ENCODE measurements at regions not wholly inside any gene's neighbourhood (a gene's known extent, or its start where the extent isn't known, plus 50 kb on each side); places are given as distances from the start of the nearest gene placed in this dataset.

- DNase-seq (ENCODE audit: low spot score in 2 of 2) = no peak
- H3K4me3 ChIP-seq = no peak overlapping the region
- no peaks in the 10 kb centered on the region for H3K9me3 ChIP-seq
- H3K36me3 ChIP-seq = no peaks in the 10 kb centered on the region
- no peak overlapping the region for H3K27ac ChIP-seq
- WGBS = 96% methylated on average over 3 of the region's 3 CpGs
- H3K27me3 ChIP-seq = no peaks in the 10 kb centered on the region
- H3K4me1 ChIP-seq = peaks cover 5% of the 10 kb centered on the region
- TF ChIP-seq EP300 (IDR thresholded peaks at IDR 0.05) (no peak), POLR2AphosphoS5 (IDR thresholded peaks at IDR 0.05) (no peak), CTCF (IDR thresholded peaks at IDR 0.05) (no peak)
Measured at GRCh38 chr4:20423420-20423819, 171.7 kb downstream of the SLIT2 start.

- H3K36me3 ChIP-seq = no peaks in the 10 kb centered on the region
- WGBS = 86% methylated on average over 1 of the region's 1 CpG
- no peaks in the 10 kb centered on the region for H3K4me1 ChIP-seq
- H3K27me3 ChIP-seq = no peaks in the 10 kb centered on the region
- DNase-seq (ENCODE audit: low spot score in 2 of 2) = no peak
- no peak for TF ChIP-seq EP300 (IDR thresholded peaks at IDR 0.05)
- no peak for TF ChIP-seq POLR2A (IDR thresholded peaks at IDR 0.05)
- no peak for TF ChIP-seq POLR2AphosphoS5 (IDR thresholded peaks at IDR 0.05)
- TF ChIP-seq CTCF (IDR thresholded peaks at IDR 0.05) = no peak
- no peak overlapping the region for H3K27ac ChIP-seq
- H3K9me3 ChIP-seq = no peaks in the 10 kb centered on the region
- no peak overlapping the region for H3K4me3 ChIP-seq
Measured at GRCh38 chr4:20426028-20426427, 174.3 kb downstream of the SLIT2 start.

GRCh38 chr4:20428436-20429160 is 176.9 kb downstream of the SLIT2 start:
- Histone ChIP-seq H3K27me3 (no peaks in the 10 kb centered on the region), H3K9me3 (no peaks in the 10 kb centered on the region), H3K4me3 (no peak overlapping the region), H3K4me1 (no peaks in the 10 kb centered on the region), H3K36me3 (no peaks in the 10 kb centered on the region), H3K27ac (no peak overlapping the region)
- WGBS = 78% methylated on average over 8 of the region's 8 CpGs
- TF ChIP-seq CTCF (IDR thresholded peaks at IDR 0.05) (no peak), POLR2AphosphoS5 (IDR thresholded peaks at IDR 0.05) (no peak), POLR2A (IDR thresholded peaks at IDR 0.05) (no peak), EP300 (IDR thresholded peaks at IDR 0.05) (no peak)
- DNase-seq (ENCODE audit: low spot score in 2 of 2) = no peak

- TF ChIP-seq CTCF (IDR thresholded peaks at IDR 0.05) (no peak), POLR2A (IDR thresholded peaks at IDR 0.05) (no peak), POLR2AphosphoS5 (IDR thresholded peaks at IDR 0.05) (no peak), EP300 (IDR thresholded peaks at IDR 0.05) (no peak)
- no peak overlapping the region for H3K4me3 ChIP-seq
- no peak overlapping the region for H3K27ac ChIP-seq
- DNase-seq (ENCODE audit: low spot score in 2 of 2) = no peak
- H3K9me3 ChIP-seq = no peaks in the 10 kb centered on the region
- WGBS = 62% methylated on average over 5 of the region's 5 CpGs
- H3K36me3 ChIP-seq = no peaks in the 10 kb centered on the region
- no peaks in the 10 kb centered on the region for H3K4me1 ChIP-seq
- no peaks in the 10 kb centered on the region for H3K27me3 ChIP-seq
Measured at GRCh38 chr4:20430259-20430941, 178.7 kb downstream of the SLIT2 start.

- H3K27ac ChIP-seq = peak overlapping the region; percentile 59
- no peaks in the 10 kb centered on the region for H3K4me1 ChIP-seq
- 79% methylated on average over 6 of the region's 6 CpGs for WGBS
- H3K4me3 ChIP-seq = no peak overlapping the region
- no peaks in the 10 kb centered on the region for H3K27me3 ChIP-seq
- no peak for DNase-seq (ENCODE audit: low spot score in 2 of 2)
- no peaks in the 10 kb centered on the region for H3K36me3 ChIP-seq
- no peaks in the 10 kb centered on the region for H3K9me3 ChIP-seq
- TF ChIP-seq CTCF (IDR thresholded peaks at IDR 0.05) (no peak), POLR2A (IDR thresholded peaks at IDR 0.05) (no peak), EP300 (IDR thresholded peaks at IDR 0.05) (no peak), POLR2AphosphoS5 (IDR thresholded peaks at IDR 0.05) (no peak)
Measured at GRCh38 chr4:20431543-20431951, 179.8 kb downstream of the SLIT2 start.

All from suprapubic skin (tissue), 4 donors.